COR-L47 (cell line): ENCODE measurements at regions not wholly inside any gene's neighbourhood (a gene's known extent, or its start where the extent isn't known, plus 50 kb on each side); places are given as distances from the start of the nearest gene placed in this dataset.

Source experiments
- DNase-seq: peaks from one replicate; lab custom pipeline; 2025; lab: John Stamatoyannopoulos, UW

DNA sequence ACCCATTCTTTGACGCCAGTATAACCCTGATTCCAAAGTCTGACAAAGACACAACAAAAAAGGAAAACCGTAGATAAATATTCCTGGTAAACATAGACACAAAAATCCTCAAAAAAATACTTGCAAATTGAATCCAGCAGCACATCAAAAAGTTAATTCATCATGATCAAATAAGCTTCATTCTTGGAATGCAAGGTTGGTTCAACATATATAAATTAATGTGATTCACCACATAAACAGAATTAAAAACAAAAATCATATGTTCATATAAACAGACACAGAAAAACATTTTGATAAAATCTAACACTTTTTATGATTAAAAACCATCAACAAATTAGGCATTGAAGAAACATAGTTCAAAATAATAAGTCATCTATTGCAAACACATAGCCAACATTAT, 324.2 kb upstream of the TRPC7 start:
- DNase-seq: no peak

DNA sequence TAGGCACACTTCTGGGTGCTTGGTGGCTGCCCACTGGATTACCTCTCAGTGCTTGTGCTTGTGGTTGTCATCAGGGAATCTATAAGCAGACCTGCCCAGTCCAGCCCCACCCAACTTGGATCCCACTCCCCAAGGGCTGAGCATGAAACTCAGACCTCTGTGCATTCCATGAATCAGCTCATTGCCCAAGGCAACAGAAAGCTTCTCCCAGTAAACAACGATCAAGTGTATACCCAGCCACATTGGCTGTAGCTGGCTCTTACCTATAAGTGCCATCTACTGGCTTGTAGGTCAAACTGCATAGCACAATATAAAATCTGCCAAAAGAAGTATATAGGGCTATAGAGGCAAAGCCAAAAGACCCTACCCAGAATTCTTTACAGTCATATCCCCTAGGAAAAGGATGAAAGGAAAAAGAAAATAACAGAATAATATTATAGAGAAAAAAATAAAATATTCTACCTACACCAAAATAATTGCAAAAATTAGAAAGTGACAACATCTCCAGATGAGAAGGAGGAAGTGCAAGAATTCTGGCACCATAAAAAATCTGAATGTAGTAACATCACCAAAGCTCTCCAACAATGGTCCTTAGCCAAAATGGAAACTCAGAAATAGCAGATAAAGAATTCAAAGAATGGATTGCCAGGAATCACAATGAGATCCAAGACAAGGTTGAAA, 321.0 kb upstream of the TRPC7 start:
- DNase-seq: peak; percentile 0

DNA sequence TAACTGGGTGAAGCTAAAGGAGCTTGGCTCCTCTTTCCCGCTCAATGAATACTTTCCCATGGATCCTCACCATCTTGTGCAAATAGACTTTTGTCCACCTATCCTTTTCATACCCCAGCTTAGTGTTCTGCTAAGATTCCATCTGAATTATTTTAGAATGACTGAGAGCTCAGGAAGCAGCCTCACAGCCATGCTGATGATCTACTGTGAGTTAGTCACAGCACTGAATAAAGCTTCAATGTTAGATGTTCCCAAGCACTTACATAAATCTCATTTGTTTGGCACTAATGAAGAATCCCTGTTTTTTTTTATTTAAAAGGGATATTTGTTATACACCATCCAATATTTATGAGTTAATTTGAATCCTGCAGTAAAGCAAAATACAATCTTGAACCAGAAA, 317.6 kb upstream of the TRPC7 start:
- no peak for DNase-seq

DNA sequence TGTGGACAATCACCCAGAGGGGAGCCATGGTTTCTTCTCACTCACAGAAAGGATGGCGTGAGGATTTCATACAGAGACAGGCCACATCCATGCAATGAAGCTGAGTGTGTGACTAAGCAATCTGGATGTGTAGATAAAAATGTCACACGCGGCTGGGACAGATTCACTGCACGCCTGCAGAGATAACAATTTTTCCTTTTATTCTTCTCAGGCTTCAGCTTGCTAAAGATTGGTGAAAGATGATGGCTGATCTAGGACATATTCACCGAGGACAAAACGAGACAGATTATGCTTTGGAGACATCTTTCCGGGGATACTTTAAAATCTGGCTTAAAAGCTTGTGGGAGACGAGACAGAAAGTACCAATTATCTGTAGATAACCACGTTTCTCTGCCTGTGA, 313.9 kb upstream of the TRPC7 start:
- no peak for DNase-seq

DNA sequence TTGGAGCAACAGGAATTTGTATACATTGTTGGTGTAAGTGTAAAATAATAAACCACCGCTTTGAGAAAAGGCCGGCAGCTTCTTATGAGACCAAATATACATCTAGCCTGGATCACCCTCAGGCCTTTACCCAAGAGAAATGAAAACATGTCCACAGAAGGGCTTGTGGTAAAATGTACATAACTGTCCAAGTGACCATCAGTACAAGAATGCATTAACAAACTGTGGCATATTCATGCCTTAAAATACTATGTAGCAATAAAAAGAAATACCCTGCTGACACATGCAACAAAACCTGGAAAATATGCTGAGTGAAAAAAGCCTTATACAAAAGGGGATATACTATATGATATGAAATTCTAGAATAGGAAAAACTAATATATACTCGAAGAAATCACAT, 311.9 kb upstream of the TRPC7 start:
- no peak for DNase-seq

DNA sequence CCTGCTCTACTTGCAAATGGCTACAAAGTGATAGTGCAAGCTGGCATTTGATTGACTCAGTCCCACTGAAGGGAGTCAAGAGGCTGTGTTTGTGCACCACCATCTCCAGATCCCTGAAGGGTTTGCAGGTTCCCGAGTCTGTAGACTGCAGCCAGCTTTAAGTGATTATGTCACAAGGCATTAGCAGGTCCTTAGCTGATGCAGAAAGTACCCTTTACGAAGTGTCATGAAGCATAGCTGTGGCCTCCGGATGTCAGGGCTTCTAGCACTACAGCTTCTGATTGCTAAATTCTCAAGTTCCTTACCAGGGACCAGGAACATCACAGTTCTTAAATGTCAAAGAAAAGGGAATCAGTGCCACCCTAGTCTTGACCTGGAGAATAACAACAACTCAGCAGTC, 311.3 kb upstream of the TRPC7 start:
- no peak for DNase-seq

DNA sequence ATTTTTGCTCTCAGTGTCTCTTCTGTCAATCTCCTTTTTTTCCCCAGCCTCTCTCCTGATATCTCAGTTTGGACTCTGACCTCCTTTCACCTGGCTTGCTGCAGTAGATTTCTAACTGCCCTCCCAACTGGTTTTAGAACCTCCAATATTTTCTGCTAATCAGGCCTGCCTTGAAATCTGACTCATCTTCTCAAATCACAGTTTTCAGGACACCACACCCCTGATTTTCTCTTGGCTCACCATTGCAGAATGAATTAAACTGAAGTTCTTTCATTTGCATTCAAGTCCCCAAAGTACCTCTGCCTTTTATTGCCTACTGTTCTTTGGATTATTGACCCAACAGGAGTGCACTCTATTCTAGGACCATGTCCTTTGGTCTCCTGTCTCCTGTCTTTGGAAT, 310.4 kb upstream of the TRPC7 start:
- no peak for DNase-seq

DNA sequence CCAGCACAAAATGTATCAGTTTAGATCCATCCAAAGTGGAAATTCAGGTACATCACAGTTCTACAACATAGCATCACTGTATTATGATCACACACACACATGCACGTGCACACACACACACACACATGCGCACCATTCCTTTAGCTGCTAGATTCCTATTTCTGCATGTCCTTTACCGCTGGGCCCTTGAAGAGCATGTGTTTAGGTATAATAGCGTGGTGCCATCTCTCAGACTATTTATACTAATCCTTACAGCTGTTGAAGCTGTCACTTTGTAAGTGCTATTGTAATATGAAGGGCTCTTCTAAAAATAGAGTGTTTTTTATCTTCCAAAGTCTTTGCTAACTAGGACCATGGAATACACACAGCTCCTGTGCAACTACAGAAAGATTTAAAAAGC, 308.8 kb upstream of the TRPC7 start:
- DNase-seq: no peak

DNA sequence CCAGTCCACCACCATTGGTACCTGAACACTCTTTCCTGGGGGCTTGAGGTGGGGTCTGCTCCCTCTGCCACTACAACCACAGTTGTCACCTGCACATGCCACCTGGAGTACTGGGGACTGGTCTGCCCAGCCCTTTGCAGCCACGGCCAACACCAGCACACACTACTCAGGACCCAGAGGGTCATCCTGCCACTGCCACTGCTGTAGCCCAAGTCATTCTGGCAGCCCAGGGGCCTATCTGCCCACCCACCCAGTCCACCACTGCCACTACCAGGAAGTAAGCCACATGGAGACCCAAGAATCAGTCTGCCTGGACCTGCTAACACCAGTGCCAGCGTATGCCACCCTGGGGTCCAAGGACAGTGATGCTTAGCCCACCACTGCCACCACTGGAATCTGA, 302.4 kb upstream of the TRPC7 start:
- no peak for DNase-seq

DNA sequence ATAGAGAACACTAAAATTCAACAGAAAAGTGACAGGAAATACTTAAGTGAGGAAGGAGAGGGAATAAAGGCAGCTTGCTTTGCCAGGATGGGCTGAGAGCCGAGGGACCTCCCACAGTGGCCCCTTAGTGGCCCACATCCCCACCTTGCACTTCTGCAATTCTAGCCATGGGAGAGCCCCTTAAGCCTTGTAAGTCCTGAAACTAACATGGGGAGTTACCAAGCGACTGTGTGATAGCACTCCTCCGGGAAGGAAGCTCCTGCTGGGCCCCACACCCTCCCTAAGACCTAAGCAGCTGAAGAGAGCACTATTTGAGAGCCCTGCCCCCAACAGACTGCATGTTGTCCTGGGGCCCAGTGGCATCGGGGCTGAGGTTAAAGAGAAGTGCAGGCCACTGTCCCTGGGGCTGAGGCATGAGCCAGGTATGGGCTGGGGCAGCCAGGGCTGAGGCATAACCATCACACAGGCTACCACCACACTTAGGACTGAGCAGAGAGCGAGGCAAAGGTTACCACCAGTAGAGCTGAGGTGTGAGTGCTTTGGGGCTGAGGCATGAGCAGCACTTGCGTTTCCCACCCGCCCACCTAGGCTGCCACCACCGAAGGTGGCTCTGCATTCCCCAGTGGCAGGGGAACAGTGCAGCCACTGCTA, 301.8 kb upstream of the TRPC7 start:
- no peak for DNase-seq

DNA sequence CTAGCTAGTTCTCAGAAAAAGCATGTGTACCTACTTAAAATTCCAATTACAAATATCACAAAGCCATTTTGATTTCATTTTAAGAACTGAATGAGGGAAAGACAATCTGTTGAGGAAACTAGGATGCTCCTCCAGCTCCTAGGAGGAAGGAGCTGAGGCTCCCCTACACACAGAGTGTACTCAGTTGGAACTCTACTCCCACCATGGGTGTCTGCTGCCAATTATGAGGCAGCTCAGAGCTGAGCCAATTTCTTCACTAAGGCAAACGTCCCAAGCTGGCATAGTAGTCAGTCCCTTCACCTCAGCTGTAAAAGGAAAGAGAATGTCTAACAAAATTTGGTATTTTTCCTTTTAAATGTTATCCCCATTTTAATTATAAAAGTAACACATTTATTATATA, 300.0 kb upstream of the TRPC7 start:
- no peak for DNase-seq

DNA sequence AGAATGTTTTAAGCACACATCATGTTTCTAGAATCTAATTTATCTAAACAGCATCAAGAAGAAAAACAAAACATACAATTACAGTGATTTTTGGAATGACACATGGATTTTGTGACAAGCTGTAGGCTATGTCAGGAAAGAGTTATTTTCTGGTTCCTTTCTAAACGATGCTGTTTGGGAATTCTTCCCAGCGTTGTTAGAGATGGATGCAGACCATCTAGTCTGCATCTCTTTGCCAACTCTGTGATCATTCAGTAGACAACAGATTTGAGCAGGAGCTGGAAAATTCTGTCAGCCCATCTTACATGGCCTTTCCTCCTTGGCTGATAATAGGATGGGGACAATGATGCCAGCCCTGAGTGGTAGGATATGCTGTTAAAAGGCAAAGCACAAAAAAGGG, 295.7 kb upstream of the TRPC7 start:
- DNase-seq: no peak

DNA sequence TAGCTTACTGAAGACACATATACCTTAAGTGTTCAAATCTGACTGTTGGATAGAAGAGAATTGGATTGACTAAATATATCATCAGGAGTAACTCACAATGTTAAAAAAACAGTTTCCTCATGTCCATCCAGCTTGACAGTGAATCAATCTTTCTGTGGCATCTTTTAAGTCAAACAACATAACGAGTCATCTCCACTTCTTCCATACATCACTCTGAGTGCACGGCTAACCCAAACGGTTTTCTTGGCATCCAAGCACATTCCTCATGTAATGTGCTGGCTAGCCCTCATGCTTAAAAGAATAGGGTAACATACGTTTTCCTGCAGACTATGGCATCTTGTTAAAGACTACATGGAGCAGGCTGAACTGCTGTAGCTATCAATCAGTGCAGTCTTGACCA, 291.5 kb upstream of the TRPC7 start:
- no peak for DNase-seq

DNA sequence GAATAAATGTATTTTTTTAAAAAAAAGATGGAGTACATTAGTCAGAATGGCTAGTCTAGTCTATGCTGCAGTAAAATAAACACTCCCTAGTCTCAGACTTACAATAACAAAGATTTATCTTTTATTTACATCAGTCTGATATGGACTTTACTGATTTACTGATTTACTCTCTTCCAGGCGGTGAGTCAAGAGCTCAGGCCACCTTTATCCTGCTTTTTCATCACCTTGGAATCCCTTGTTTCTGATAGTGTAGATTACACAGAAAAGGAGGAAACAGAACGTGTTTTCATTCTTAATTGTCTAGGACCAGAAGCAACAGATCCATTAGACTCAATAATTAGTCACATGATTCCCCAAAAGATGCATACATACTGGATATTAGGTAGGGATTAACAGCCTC, 290.1 kb upstream of the TRPC7 start:
- no peak for DNase-seq

DNA sequence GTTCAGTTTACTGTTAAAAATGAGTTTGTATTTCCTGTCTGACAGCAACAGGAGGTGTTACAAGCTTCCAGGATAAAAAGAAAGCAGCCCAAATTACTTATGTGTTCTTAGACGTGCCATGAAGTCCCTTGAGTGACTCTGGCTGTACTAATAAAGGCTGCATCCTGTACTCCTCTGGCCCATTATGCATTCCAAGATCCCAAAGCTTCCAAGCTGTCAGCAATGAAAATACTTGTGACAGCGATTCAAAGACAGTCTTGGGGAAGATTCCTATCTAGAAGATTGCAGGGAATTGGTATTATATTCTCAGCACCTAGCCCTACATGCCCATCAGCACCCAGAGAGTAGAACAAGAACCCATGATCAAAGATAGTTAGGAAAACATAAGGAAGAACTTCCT, 281.6 kb upstream of the TRPC7 start:
- DNase-seq: no peak

DNA sequence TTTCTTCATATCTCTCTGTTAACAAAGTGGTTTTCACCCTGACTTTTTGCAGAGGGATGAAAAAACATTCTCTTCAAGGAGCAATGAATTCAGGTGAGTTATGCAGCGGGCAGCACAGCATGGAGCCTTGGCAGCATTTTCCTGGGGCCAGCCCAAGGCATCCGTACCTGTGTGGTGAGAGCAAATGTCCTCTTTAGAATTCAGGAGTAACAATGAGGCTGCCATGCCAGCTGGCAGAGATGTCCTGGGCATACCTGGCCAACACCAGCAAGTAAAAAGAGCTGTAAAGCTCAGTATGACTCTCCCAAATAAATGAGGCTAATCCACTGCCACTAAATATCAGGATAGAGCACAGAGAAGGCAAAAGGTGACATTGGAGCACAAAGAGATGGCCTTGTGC, 277.6 kb upstream of the TRPC7 start:
- DNase-seq: no peak

DNA sequence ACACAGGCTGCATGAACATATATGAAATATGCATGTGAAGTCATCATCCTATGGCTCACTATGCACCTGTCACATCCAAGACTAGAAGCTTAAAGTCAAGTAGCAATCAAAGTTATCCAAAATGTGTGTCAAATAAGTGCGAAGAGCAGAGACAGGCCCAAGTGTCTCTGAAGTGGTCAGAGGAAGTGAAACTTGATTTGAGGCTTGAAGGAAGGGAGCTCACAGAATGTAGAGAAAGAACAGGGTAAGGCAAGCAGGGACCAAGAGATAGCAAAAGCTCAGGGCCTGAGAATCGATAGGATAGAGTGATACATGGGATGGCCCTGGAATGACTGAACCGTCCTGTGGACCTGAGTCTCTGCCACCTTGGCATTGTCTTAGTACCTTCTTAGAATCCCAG, 274.3 kb upstream of the TRPC7 start:
- no peak for DNase-seq

DNA sequence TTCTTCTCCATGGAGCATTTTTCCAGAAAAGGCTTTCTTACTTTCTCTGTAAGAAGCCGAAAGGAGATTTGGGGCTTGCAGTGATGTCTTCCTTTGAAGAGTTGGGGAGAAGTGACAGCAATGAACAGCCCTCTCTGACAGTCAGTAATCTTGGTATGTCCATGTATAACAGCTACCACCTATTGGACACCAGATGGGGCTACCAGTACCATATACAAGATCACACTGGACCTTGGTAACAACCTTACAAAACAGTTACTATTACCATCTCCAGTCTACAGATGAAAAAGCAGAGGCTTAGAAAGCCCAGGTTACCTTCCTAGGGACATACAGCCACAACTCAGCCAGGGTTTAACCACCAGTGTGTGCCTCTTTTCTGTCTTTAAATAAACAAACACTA, 272.7 kb upstream of the TRPC7 start:
- DNase-seq: no peak

DNA sequence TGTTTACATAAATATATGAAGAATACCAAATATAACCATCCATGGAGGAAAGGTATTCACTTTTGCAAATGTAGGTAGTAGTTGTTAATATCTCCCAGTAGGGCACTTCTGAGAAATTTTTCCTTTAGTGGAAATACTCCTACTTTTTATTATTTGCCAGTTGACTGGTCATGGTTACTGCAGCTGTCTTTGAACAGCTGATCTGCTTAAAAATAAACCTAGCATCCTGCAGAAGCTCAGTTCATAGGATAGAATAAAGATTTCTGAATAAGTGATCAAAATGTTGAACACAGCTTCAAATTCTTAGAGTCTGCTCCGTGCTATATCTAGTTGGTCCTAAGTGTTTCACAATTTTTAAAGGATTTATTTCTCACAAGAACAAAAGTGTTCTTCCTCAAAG, 270.7 kb upstream of the TRPC7 start:
- DNase-seq: no peak

DNA sequence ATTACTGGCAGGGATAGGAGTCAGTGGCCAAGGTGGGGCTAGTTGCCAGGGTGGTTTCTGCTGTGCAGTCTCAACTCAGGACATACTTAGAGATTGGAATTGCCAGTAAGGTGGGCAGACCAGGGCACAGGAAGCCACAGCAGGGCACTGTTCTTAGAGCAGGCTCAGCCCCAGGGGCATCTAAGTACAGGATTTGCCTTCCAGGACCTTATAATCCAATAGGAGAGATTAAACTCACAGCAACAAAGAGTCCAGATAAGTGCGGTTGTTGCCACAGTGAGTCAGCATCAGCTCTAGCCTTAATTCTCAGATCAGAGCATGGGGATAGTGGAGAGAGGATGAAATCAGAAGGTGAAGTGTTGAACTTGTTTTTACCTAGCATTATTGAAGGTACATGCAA, 265.8 kb upstream of the TRPC7 start:
- DNase-seq: no peak

DNA sequence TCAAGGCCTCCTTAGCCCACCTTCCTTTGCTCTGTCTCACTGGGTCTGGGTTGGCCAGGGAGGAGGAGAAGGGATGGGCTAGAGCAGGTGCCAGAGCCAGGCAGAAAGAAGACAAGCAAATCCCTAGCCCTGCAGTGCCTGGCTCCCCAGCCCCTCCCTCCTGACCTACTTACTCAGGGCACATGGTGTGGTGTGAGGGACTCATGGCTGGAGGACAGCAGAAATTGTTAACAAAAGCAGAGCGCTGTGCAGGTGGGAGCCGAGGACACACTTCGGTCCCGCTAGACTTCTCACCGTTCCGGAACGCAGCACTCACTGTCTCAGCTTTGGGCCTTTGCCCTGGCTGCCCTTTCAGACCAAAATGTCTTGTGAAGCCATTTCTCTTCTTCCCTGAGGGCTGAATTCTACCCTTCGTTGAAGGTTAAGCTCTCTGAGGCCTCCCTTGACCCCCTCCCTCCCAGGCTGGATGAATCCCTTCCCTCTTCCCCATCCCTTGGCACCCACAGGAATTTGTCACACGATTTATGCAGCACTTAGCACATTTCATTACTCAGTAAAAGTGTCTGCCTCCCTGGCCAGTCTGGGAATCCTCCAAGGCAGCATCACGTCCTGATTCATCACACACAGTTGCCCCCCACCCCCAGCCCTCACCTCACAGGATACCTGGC, 263.9 kb upstream of the TRPC7 start:
- DNase-seq: no peak

DNA sequence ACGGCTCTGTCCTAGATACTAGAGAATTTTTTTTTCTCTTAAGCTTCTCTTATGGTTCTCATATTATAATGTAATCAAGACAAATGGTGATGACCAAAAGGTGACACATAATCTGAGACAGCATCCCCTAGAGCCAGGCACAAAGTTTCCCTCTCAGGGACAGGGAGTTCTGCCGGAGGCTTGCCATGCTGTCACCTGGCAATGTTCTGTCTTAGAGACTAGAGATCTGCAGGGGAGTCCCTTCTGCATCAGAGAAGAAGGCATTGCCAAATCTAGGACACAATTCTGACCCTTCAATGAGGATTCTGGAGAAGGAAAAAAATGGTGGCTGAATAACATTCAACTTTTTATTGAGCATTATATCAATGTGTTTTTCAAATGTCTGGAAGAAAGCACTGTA, 261.2 kb upstream of the TRPC7 start:
- DNase-seq: no peak

DNA sequence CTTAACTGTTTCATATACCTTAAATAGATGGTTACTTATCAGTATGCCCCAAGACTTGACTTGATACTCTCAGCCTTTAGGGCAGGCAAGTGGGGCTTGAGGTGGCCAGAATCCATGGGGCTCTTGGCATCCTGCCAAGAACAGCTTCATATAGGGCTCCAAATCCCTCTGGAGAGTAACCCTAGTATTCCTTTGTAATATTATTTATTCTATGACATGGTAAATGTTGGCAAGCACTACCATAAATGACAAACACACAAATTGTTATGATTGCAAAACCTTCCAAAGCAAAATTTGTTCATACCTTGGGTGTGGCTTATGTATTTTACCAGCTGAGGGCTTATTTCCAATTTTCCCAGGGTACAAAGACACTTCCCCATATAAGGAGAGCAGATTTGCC, 257.4 kb upstream of the TRPC7 start:
- no peak for DNase-seq

DNA sequence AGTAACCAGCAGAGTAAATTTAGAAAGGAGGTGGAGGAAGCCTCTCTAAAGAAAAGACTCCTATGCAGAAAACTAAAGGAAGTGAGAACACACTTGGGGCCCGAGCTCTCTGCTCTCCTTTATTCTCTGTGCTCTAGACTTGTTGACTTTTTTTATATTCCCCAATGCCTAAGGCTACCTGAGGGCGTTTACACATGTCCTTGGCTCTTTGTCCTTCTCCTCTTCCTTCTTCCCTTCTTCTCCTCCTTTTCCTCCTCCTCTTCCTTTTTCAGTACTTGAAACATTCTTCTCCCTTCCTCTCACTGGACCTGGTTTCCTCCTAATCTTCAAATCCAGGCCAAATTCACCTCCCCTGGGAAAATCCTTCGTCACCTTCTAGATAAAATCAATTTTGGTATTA, 256.4 kb upstream of the TRPC7 start:
- DNase-seq: no peak
